LNCaP clone FGC (cell line): ENCODE measurements at regions not wholly inside any gene's neighbourhood (a gene's known extent, or its start where the extent isn't known, plus 50 kb on each side); places are given as distances from the start of the nearest gene placed in this dataset.

ENCODE experiments used
- DNase-seq: peaks from one replicate; pipeline ENCODE4 v3.0.0-alpha.2; 2011; ENCODE audit warnings: low read depth
- H3K4me3 ChIP-seq: 2 replicates; pipeline ENCODE4 v1.5.1; 2011; ENCODE audit warnings: mild to moderate bottlenecking, low read depth, low read length, control low read depth
- CTCF ChIP-seq: IDR thresholded peaks from 2 replicates; pipeline ENCODE4 v1.5.1; 2012; ENCODE audit warnings: mild to moderate bottlenecking; ENCODE audit not compliant: control insufficient read depth, insufficient read depth; ENCODE audit errors: extremely low read depth

GRCh38 chr1:240691909-240692705 is 80.2 kb upstream of the GREM2 start:
- H3K4me3 ChIP-seq, result no peak overlapping the region
- no peak for DNase-seq
- TF ChIP-seq CTCF, result peak; percentile 67

DNA sequence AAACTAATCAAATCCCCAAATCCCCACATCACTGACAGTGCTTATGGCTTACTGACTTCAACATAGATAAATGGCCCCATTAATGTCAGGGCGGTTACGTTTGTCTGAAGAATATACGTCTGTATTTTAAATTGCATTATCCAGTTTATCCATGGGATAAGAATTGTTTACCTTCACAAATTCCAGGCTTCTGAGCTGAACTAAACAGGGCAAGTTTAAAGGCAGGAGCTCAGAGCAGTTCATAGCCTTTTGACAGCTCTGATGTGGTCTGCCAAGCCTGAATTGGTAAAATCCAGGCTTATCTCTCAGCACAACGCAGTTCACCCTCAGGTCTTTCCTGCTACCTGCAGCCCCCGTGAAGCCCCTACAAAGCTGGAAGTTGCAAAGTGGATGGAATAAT is 79.5 kb upstream of the GREM2 start:
- TF ChIP-seq CTCF, result no peak
- DNase-seq, result no peak
- no peak overlapping the region for H3K4me3 ChIP-seq

GRCh38 chr1:240687820-240688219 is 75.9 kb upstream of the GREM2 start:
- H3K4me3 ChIP-seq, result no peak overlapping the region
- peak; percentile 34 for DNase-seq

DNA sequence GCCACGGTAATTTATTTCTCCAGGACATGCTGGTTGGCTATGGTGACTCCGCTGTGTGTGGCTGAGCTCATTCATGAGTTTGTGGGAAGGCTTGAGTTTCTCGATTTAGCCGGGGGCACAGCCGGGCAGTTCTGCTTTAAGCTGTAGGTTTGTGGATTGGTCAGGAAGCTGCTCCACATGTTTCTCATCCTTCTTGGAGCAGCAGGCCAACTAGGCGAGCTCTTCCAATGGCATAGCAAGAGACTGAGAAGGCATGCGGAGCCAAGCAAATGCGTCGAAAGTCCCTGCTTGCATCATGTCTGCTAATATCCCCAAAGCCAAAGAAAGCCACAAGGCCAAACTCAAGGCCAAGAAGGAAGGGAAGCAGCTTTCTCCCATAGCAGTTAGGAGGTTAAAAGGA is 71.6 kb upstream of the GREM2 start:
- TF ChIP-seq CTCF, result no peak
- no peak for DNase-seq
- no peak overlapping the region for H3K4me3 ChIP-seq

More at GRCh38 chr1:240687820-240688219, 75.9 kb upstream of the GREM2 start:
- no peak for TF ChIP-seq CTCF

GRCh38 chr1:240682859-240683242 is 70.9 kb upstream of the GREM2 start:
- no peak for DNase-seq
- H3K4me3 ChIP-seq, result no peak overlapping the region
- no peak for TF ChIP-seq CTCF

- H3K4me3 ChIP-seq, result no peak overlapping the region
- no peak for DNase-seq
- no peak for TF ChIP-seq CTCF
These were observed 70.4 kb upstream of the GREM2 start for GRCh38 chr1:240682166-240682858.
